CD4-positive, alpha-beta T cell treated with Interleukin-6 at 100 ng/mL for 8 hours (primary cell): ENCODE measurements at regions not wholly inside any gene's neighbourhood (a gene's known extent, or its start where the extent isn't known, plus 50 kb on each side); places are given as distances from the start of the nearest gene placed in this dataset.

Source experiments
- DNase-seq: peaks from one replicate; pipeline ENCODE4 v3.0.0-alpha.2; 2020; ENCODE audit warnings: mixed read lengths, low spot score

DNA sequence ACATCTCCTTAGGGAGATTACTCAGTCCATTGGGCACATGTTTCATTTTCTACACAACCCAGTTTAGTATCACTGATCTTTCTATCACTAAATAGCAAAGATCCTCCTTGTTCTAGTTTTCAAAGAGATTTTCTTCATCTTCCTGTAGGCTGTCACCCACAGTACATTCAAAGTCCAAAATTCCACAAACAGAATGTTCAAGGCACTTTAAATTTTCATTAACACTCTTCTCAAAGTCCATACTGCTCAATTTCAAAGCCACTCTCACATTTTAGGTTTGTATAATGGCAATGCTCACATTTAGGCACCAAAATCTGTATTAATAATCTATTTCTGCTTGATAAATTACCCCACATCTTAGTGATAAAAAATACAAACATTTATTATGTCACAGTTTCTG is 152.8 kb downstream of the FSIP2 start:
- DNase-seq, result no peak

- no peak for DNase-seq
Measured at GRCh38 chr2:185891804-185892411, 153.3 kb downstream of the FSIP2 start.

- no peak for DNase-seq
Measured at GRCh38 chr2:185892484-185892883, 153.9 kb downstream of the FSIP2 start.

DNA sequence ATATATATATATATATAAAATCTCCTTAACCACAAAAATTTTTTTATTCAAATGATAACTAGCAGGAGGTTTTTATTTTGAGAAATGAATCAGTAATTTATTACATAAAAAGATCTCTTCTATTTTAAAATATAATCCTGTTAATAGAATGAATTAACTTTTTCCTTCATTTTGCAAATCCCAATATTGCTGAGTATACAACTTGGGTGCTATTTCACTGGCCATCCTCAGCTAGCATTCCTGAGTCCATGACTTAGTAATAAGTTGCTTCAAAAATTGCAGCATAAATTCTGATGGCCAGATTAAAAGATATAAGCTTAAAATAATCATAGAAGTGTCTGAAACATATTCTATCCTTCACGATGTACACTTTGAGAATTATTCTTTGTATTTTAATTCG is 155.6 kb downstream of the FSIP2 start:
- DNase-seq, result no peak

DNA sequence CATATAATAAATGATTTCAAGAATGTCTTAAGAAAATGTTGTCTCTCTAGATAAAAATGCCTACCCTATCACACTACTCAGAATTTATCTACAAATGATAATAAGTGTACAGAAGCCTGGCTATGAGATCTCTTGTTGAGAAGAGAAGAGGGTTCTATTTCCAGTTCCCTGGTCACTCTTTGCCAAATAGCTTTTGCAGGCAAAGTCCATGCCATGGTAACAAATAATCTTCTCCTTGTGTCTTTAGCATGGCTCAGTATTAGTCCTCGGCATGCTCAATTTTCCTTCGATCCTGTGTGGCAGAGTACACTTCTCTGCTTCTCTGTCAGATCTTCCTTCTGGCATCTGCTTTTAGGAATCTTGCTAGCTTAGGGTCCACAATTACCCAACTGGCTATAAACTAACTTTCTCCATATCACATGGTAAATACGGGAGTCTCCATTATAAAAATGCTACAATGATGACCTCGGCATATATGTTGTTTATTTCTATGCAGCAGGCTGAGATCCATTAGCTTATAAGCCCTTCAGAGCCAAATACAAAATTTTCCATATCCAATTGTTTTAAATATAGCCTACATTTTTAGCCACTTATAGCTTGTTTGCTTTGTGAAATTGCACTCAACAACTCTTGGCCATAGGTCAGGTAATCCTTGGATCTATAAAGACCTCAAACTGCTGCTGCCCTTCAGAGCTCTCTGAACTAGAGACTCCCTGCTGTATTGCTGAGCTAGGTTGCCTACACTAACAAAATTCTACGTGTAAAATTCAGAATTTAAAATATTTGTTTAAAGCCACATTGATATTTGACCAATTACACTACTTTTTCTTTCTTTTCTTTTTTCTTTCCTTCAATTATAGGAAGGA is 157.5 kb downstream of the FSIP2 start:
- DNase-seq, result no peak

- DNase-seq, result no peak
Measured at GRCh38 chr2:185899366-185899765, 160.8 kb downstream of the FSIP2 start.

DNA sequence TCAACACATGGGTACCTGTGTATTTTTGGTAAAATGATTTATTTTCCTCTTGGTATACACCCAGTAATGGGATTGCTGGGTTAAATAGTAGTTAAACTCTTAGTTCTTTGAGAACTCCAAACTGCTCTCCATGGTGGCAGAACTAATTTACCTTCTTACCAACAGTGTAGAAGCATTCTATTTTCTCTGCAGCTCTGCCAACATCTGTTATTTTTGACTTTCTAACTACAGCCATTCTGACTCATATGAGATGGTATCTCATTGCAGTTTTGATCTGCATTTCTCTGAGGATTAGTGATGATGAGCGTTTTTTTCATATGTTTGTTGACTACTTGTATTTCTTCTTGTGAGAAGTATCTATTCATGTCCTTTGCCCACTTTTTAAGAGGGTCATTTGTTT is 180.6 kb downstream of the FSIP2 start:
- no peak for DNase-seq

- no peak for DNase-seq
Measured at GRCh38 chr2:185921048-185921756, 182.6 kb downstream of the FSIP2 start.

DNA sequence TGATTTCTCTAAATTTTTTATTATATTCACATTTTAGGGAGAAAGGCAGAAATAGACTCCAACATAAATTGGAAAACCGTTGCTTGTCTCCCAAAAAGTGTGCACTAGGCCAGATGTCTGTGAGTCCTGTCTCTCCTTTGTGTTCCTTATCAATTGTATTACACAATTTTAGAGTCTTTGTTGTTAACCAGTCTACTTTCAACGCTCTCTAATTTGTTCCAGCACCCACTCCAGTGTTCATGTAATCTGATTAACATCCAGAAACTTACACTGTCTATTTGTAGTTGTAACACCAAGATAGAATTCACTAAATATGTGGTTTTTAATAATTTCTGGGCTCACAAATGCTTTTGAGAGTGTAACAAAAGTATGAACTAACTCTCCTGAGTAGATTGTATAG is 195.6 kb downstream of the FSIP2 start:
- no peak for DNase-seq

GRCh38 chr2:185939858-185940257 is 201.3 kb downstream of the FSIP2 start:
- no peak for DNase-seq

- no peak for DNase-seq
Measured at GRCh38 chr2:185942855-185943254, 204.3 kb downstream of the FSIP2 start.

DNA sequence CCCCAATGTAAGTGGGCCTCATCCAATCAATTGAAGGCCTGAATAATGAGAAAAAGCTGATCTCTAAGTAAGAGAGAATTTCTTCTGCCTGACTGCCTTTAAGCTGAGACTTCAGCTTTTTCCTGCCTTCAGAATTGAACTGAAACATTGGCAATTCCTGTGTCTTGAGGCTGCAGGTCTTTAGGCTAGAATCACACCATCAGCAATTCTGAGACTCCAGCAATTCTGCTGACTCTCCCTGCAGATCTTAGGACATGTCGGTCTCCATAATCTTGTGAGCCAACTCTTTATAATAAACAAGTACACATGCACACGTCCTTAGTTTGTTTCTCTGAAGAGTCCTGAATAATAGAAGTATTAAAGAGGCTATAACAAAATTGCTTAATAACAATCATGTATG is 209.1 kb downstream of the FSIP2 start:
- no peak for DNase-seq

DNA sequence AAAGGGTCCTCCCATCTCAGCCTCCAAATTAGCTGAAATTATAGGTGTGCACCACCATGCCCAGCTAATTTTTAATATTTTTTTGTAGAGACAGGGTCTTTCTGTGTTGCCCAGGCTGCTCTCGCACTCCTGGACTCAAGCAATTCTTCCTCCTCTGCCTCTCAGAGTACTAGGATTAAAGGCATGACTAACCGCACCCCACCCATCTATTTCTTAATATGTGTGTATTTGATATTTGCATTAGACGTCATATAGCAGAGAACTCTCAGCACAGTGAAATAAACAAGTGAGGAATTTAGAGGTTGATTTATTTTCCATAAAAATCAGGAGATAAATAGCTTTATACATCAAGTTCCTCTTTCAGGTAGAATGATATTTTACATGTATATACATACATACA is 213.5 kb downstream of the FSIP2 start:
- DNase-seq, result no peak

DNA sequence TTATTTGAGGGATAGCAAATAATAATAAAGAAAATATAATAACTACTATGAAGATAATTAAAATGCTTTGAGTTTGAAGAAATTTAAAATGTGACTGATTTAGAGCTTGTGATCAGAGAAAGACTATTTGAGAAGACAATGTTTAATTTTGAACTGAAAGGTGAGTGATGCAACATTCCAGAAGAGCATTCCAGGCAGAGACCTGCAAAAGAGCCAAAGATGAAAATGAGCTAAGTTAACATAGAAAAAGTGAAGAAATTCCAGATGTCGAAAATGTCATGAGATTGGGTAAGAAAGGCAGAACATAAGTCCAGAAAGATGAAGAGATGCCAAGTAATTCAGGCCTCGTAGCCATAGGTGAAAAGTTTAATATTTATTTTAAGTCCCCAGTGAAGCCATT is 215.8 kb downstream of the FSIP2 start:
- DNase-seq, result no peak

- no peak for DNase-seq
Measured at GRCh38 chr2:185955050-185955449, 216.4 kb downstream of the FSIP2 start.

DNA sequence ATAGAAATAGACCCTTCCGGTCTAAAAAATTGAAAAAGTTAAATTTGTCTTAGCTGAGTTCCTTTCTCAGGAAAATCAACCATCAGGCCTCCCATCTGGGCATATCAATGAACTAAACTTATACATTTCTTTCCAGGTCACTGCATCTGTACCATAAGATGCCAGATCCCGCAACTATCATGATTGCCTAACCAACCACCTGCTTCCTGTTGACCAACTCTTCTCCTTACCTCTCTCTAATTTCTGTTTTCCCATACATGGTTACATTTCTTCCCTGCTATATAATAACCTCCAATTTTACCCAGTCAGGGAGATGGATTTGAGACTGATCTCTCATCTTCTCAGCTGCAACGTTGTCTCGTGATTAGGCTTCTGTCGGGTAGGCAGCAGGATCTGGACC is 228.7 kb downstream of the FSIP2 start:
- no peak for DNase-seq

- no peak for DNase-seq
Measured at GRCh38 chr2:185970148-185970852, 231.7 kb downstream of the FSIP2 start.

DNA sequence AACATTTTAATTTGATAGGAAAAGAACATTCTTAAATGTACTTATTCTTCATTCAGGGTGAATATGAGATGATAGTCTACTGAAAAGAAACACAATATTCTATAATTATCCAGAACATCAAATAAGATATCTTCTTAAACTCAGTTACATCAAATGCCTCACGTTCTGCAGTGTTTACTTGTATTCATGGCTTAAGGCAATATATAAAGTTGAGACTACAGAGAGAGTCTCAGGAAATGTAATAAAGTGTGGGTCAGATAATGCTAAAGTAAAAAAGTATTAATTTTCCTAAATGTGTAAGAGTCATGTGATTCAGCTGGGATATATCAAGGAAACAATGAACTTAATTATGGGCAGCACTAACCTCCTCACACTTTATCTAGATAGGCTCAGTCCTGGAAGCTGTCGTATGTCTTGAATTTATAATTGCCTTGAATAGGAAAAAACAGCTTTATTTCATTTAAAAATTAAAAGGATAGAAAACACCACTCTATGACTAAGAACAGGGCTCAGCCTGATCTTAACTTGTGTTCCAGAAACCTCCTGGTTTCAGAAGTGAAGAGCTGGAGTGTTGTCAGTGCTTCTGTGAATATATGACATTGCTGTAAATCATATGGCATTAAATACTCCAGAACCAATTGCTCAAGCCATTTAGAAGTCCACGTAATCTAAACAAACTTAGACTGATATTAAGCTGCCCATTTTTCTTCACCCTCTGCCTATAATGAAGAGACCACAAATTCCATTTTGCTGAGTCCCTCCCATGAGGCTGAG is 240.2 kb downstream of the FSIP2 start:
- no peak for DNase-seq

GRCh38 chr2:185979546-185980071 is 241.0 kb downstream of the FSIP2 start:
- no peak for DNase-seq

DNA sequence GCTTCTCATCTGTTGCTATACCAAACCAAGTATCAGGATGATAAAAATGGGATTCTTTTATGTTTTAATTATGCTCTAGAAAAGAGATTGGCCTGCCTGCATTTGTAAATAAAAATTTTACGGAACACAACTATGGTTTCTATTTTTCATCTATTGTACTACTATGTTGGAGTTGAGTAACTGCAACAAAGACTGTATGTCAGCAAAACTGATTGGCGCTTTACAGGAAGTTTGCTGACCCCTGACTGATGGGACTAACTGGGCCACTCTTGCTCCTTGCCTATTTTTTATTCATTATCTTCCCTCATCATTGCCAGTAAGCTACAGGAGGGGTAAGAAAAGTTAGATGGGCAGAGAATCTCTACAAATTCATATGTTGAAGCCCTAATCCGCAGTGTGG is 242.3 kb downstream of the FSIP2 start:
- DNase-seq, result no peak

DNA sequence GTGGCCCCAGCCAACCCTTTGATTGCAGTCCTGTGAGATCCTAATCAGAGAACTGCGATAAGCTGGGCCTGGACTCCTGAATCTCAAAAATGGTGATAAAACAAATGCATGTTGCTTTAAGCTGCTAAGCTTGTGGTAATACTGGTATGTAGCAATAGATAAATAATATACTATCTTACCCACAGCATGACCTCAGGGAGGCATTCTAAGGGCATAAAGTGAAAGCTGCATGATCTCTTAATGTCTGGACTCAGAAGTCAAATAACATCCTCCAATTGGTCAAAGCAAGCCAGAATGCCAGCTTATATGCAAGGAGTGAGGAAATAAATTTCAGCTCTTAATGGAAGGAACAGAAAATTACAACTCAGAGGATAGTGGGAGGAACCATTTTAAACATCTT is 246.1 kb downstream of the FSIP2 start:
- no peak for DNase-seq
